Mesendoderm (in vitro differentiated cells): ENCODE measurements at regions not wholly inside any gene's neighbourhood (a gene's known extent, or its start where the extent isn't known, plus 50 kb on each side); places are given as distances from the start of the nearest gene placed in this dataset.

ENCODE experiments used
- DNase-seq: peaks from one replicate; pipeline ENCODE4 v3.0.0; 2013
- H2AK5ac ChIP-seq: 2 replicates; pipeline ENCODE4 v1.6.1; 2013; ENCODE audit warnings: low read length, inconsistent platforms
- H2BK120ac ChIP-seq: 2 replicates; pipeline ENCODE4 v1.6.1; 2013; ENCODE audit warnings: low read depth, mild to moderate bottlenecking, low read length, moderate library complexity, mixed read lengths
- H2BK15ac ChIP-seq: replicated peaks from 2 replicates; pipeline ENCODE4 v1.6.1; 2013; ENCODE audit warnings: low read depth, mild to moderate bottlenecking, moderate library complexity
- H2BK5ac ChIP-seq: 2 replicates; pipeline ENCODE4 v1.6.1; 2013; ENCODE audit warnings: low read length, inconsistent platforms
- H3K18ac ChIP-seq: 2 replicates; pipeline ENCODE4 v1.6.1; 2013; ENCODE audit warnings: mild to moderate bottlenecking, low read length, mixed read lengths
- H3K23ac ChIP-seq: one replicate; pipeline ENCODE4 v1.6.1; 2013; ENCODE audit warnings: low read length
- H3K27ac ChIP-seq: 2 replicates; pipeline ENCODE4 v1.5.1; 2013; ENCODE audit warnings: low read depth, mild to moderate bottlenecking, inconsistent platforms, low read length, moderate library complexity
- H3K27me3 ChIP-seq: 2 replicates; pipeline ENCODE4 v1.6.1; 2013; ENCODE audit warnings: low read length, control low read depth, mild to moderate bottlenecking, inconsistent platforms; ENCODE audit not compliant: insufficient read depth, poor library complexity
- H3K36me3 ChIP-seq: 2 replicates; pipeline ENCODE4 v1.6.1; 2013; ENCODE audit warnings: low read length, inconsistent platforms; ENCODE audit not compliant: control insufficient read depth, insufficient read depth
- H3K4ac ChIP-seq: one replicate; pipeline ENCODE4 v1.6.1; 2013; ENCODE audit warnings: low read depth, mild to moderate bottlenecking, low read length, moderate library complexity
- H3K4me1 ChIP-seq: 2 replicates; pipeline ENCODE4 v1.6.1; 2013; ENCODE audit warnings: low read depth, low read length, inconsistent platforms; ENCODE audit not compliant: control insufficient read depth
- H3K4me2 ChIP-seq: 2 replicates; pipeline ENCODE4 v1.6.1; 2013; ENCODE audit warnings: low read length
- H3K4me3 ChIP-seq: 2 replicates; pipeline ENCODE4 v1.5.1; 2013; ENCODE audit warnings: mild to moderate bottlenecking, low read length
- H3K56ac ChIP-seq: one replicate; pipeline ENCODE4 v1.6.1; 2013; ENCODE audit warnings: low read length
- H3K79me1 ChIP-seq: 2 replicates; pipeline ENCODE4 v1.6.1; 2013; ENCODE audit warnings: low read length, inconsistent platforms
- H3K79me2 ChIP-seq: 2 replicates; pipeline ENCODE4 v1.6.1; 2013; ENCODE audit warnings: mild to moderate bottlenecking, low read length; ENCODE audit not compliant: control insufficient read depth, insufficient read depth
- H3K9ac ChIP-seq: 2 replicates; pipeline ENCODE4 v1.6.1; 2013; ENCODE audit warnings: low read length, inconsistent platforms
- H4K5ac ChIP-seq: one replicate; pipeline ENCODE4 v1.6.1; 2013; ENCODE audit warnings: low read length
- H4K8ac ChIP-seq: one replicate; pipeline ENCODE4 v1.6.1; 2013; ENCODE audit warnings: low read depth, mild to moderate bottlenecking, control low read depth, low read length, moderate library complexity
- WGBS: extraction: QIAGEN DNeasy Blood & Tissue Kit; methylation state at CpG from one replicate; pipeline ENCODE4 v1.1.7; 2013; ENCODE audit warnings: low lambda C conversion rate, missing lambda C conversion rate; ENCODE audit not compliant: insufficient coverage; ENCODE audit errors: extremely low coverage; 5-methylcytosine and 5-hydroxymethylcytosine counted together

DNA sequence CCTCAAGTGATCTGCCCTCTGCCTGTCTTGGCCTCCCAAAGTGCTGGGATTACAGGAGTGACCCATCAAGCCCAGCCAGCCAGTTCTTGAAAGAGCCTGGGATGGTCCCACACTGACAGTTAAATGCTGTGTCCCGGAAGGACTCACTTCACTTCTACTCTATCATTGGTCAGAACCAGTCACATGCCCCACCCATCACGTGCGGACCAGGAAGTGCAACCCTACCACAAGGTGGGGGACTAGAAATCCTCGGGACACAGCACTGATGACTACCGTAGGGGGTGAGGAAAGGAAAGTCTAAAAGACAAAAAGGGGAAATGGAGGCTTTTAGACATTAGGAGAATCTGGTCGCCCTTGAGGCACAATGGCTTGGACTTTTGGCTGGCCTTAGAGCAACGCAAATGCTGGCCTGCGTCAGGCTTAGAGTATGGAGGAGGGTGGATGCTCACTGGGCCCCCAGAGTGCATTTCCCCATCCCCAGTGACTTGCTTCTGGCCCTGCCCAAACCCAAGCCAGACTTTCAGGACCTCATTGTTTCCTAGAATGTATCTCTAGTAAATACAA, 207.7 kb downstream of the TTC8 start:
- H3K4me2 ChIP-seq = no peak overlapping the region

DNA sequence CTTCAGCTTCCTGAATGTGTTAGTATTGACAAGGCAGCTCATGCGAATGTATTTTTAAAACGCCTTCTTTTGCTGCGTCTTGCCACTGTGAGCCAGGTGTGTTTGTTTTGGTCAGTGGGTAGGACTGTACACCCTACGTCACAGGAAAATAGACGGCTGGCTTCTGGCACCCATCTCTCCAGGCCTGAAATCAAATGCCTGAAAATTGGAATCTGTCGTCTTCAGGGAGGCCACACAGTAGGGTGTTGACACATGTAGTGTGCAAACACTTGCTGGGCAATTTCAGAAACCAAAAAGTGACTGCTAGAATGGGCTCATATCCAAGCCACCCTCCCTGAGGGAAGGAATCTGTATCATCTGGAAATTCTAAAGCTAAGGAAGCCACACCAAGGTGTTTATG, 209.3 kb downstream of the TTC8 start:
- H3K18ac ChIP-seq = no peak overlapping the region
- H3K23ac ChIP-seq = no peak overlapping the region
- no peaks in the 10 kb centered on the region for H3K36me3 ChIP-seq
- H3K9ac ChIP-seq = no peak overlapping the region
- H3K79me2 ChIP-seq = no peaks in the 10 kb centered on the region
- no peak overlapping the region for H4K8ac ChIP-seq
- H3K56ac ChIP-seq = no peak overlapping the region
- H2BK5ac ChIP-seq = no peak overlapping the region
- H3K4me1 ChIP-seq = no peaks in the 10 kb centered on the region
- H4K5ac ChIP-seq = no peak overlapping the region
- no peak overlapping the region for H2BK15ac ChIP-seq
- H3K4me3 ChIP-seq = no peak overlapping the region
- WGBS = no CpG with 5 or more reads among the region's 6 CpGs
- H3K27me3 ChIP-seq = no peaks in the 10 kb centered on the region
- no peaks in the 10 kb centered on the region for H3K79me1 ChIP-seq
- no peak overlapping the region for H3K4ac ChIP-seq
- DNase-seq = no peak
- no peak overlapping the region for H2AK5ac ChIP-seq
- no peak overlapping the region for H2BK120ac ChIP-seq
- H3K4me2 ChIP-seq = no peak overlapping the region
- H3K27ac ChIP-seq = no peak overlapping the region

More for the DNA sequence above, 207.7 kb downstream of the TTC8 start:
- Histone ChIP-seq H3K4me3 (no peak overlapping the region), H2BK15ac (no peak overlapping the region), H3K27me3 (peaks cover 4% of the 10 kb centered on the region), H3K4ac (no peak overlapping the region), H3K23ac (no peak overlapping the region), H4K8ac (no peak overlapping the region), H3K36me3 (no peaks in the 10 kb centered on the region), H4K5ac (no peak overlapping the region), H3K9ac (no peak overlapping the region), H3K79me2 (no peaks in the 10 kb centered on the region), H2BK5ac (no peak overlapping the region), H2BK120ac (no peak overlapping the region), H3K27ac (no peak overlapping the region), H3K56ac (no peak overlapping the region), H3K4me1 (no peaks in the 10 kb centered on the region), H3K18ac (no peak overlapping the region), H2AK5ac (no peak overlapping the region), H3K79me1 (no peaks in the 10 kb centered on the region)
- DNase-seq = peak; percentile 48
- no CpG with 5 or more reads among the region's 8 CpGs for WGBS

DNA sequence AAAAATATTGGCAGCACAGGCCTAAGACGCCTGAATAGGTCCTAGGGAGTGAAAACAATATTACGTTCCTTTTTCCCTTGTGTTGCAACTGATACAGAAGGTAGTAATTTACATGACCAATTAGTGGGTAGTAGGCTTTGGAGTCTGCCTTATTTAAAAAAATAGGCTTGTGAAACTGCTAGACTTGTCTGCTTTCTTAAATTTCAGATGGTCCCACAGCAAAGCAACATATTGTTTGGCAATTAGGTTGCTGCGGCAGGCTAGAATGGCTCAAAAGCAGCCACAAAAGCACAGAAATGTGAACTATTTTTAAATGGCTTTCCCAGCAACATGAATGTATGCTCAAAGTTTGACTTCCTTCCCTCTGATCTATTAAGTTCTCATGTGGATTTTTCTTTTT, 211.9 kb downstream of the TTC8 start:
- H3K9ac ChIP-seq = no peak overlapping the region

DNA sequence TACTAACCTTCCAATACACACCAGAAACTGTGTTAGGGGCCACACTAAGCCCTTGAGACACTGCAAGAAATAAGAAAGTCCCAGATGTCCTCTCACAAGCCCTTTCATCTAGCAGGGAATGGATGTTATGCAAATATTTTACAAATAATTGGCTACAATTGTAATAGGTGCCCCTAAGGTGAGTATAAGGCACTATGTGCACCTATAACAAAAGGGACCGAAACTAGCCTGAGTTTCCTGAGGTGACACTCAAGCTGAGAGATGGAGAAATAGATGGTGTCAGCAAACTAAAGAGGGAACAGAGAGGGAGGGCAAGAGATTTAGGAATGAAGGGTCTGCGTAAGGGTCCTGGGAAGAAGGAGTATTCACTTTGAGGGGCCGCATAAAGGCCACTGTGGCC, 212.6 kb downstream of the TTC8 start:
- H3K18ac ChIP-seq = no peak overlapping the region
- no peak overlapping the region for H2BK15ac ChIP-seq
- H3K36me3 ChIP-seq = no peaks in the 10 kb centered on the region
- no peaks in the 10 kb centered on the region for H3K27me3 ChIP-seq
- H3K79me2 ChIP-seq = no peaks in the 10 kb centered on the region
- DNase-seq = no peak
- H2BK120ac ChIP-seq = no peak overlapping the region
- no peak overlapping the region for H3K4me3 ChIP-seq
- H3K9ac ChIP-seq = no peak overlapping the region
- no peak overlapping the region for H2AK5ac ChIP-seq
- H2BK5ac ChIP-seq = no peak overlapping the region
- peaks cover 5% of the 10 kb centered on the region for H3K4me1 ChIP-seq
- H3K27ac ChIP-seq = no peak overlapping the region
- WGBS = no CpG with 5 or more reads among the region's 3 CpGs
- H3K4ac ChIP-seq = no peak overlapping the region
- no peak overlapping the region for H4K8ac ChIP-seq
- H3K4me2 ChIP-seq = no peak overlapping the region
- H4K5ac ChIP-seq = no peak overlapping the region
- no peak overlapping the region for H3K23ac ChIP-seq
- no peaks in the 10 kb centered on the region for H3K79me1 ChIP-seq
- no peak overlapping the region for H3K56ac ChIP-seq

More for the DNA sequence above, 211.9 kb downstream of the TTC8 start:
- peaks cover 5% of the 10 kb centered on the region for H3K4me1 ChIP-seq
- H3K27me3 ChIP-seq = no peaks in the 10 kb centered on the region
- H3K4ac ChIP-seq = no peak overlapping the region
- H3K18ac ChIP-seq = no peak overlapping the region
- H3K4me2 ChIP-seq = no peak overlapping the region
- no peaks in the 10 kb centered on the region for H3K36me3 ChIP-seq
- no peaks in the 10 kb centered on the region for H3K79me2 ChIP-seq
- H3K23ac ChIP-seq = no peak overlapping the region
- H2BK120ac ChIP-seq = no peak overlapping the region
- no peak overlapping the region for H2BK15ac ChIP-seq
- no peak overlapping the region for H3K4me3 ChIP-seq
- H3K56ac ChIP-seq = no peak overlapping the region
- no peak overlapping the region for H4K5ac ChIP-seq
- H3K79me1 ChIP-seq = no peaks in the 10 kb centered on the region
- H4K8ac ChIP-seq = no peak overlapping the region
- no CpG with 5 or more reads among the region's 3 CpGs for WGBS
- H2BK5ac ChIP-seq = no peak overlapping the region
- no peak overlapping the region for H2AK5ac ChIP-seq
- no peak overlapping the region for H3K27ac ChIP-seq
- no peak for DNase-seq

DNA sequence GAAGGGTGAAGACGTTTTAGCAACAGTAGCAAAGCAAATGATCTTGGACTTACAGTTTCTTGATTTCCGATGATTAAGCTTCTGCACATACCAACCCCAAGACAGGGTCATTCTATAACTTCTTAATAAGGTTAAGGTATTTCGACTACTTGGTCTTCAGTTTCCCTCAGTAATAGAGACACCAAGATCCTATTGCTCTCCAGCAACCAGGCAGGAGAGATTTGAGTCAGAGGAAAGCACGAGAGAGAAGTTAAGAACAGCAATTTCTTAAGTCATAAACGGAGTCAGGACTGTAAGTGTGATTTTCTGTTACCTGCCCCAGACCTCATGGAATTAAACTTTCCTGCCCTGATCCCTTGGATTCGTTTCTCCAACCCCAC, 215.6 kb downstream of the TTC8 start:
- no peak overlapping the region for H2BK120ac ChIP-seq
- H2AK5ac ChIP-seq = no peak overlapping the region
- no peak for DNase-seq
- no peak overlapping the region for H4K5ac ChIP-seq
- peaks cover 5% of the 10 kb centered on the region for H3K4me1 ChIP-seq
- no peak overlapping the region for H4K8ac ChIP-seq
- WGBS = no CpG with 5 or more reads among the region's 6 CpGs
- no peak overlapping the region for H3K4ac ChIP-seq
- H3K23ac ChIP-seq = no peak overlapping the region
- no peaks in the 10 kb centered on the region for H3K79me1 ChIP-seq
- no peaks in the 10 kb centered on the region for H3K27me3 ChIP-seq
- no peak overlapping the region for H3K9ac ChIP-seq
- H2BK5ac ChIP-seq = no peak overlapping the region
- H2BK15ac ChIP-seq = no peak overlapping the region
- no peaks in the 10 kb centered on the region for H3K79me2 ChIP-seq
- H3K56ac ChIP-seq = no peak overlapping the region
- no peak overlapping the region for H3K4me2 ChIP-seq
- H3K27ac ChIP-seq = no peak overlapping the region
- H3K4me3 ChIP-seq = no peak overlapping the region
- H3K36me3 ChIP-seq = no peaks in the 10 kb centered on the region
- H3K18ac ChIP-seq = no peak overlapping the region
